Glomerular endothelial cell (primary cell): ENCODE measurements at regions not wholly inside any gene's neighbourhood (a gene's known extent, or its start where the extent isn't known, plus 50 kb on each side); places are given as distances from the start of the nearest gene placed in this dataset.
"Not testable (repeated sequence)": the region's sequence is repeated elsewhere in the genome, so short reads cannot be mapped to it uniquely, and the experiment has no call there.

Source experiments
- DNase-seq: peaks from one replicate; pipeline ENCODE4 v3.0.0-alpha.2; 2011; ENCODE audit warnings: low read depth, low spot score; ENCODE audit errors: extremely low read depth

DNA sequence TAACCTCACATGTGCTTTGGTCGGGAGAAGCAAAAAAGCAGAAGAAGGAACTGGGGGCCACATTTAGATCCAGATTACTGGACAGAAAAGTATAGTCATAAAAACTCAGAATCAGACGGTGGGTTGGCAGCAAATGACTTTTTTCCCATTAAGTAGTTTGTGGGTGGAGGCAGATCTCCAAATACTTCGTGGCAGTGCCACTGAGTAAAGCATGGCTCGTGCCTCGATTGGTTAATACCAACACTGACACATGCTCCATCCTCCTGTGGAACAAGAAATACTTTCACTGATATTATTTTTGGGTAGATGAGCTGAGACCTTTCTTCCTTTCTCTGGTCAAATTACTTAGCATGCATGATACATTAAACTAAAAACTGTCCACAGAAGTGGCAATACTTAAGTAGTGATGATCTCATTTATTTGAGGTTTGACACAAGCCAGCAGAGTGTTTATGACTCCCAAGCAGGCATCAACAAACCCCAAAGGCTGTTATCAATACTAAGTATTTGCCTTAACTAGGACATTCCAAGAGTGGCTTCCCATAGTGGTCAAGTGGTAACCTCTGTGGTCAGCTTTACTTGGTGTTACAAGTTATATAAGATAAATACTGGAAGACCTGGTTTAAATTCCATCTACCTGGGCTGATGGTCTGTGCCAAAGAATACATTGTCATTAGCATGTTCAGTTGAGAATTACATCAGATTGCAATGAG, 500.0 kb upstream of the RUNX1 start:
- DNase-seq, result no peak

DNA sequence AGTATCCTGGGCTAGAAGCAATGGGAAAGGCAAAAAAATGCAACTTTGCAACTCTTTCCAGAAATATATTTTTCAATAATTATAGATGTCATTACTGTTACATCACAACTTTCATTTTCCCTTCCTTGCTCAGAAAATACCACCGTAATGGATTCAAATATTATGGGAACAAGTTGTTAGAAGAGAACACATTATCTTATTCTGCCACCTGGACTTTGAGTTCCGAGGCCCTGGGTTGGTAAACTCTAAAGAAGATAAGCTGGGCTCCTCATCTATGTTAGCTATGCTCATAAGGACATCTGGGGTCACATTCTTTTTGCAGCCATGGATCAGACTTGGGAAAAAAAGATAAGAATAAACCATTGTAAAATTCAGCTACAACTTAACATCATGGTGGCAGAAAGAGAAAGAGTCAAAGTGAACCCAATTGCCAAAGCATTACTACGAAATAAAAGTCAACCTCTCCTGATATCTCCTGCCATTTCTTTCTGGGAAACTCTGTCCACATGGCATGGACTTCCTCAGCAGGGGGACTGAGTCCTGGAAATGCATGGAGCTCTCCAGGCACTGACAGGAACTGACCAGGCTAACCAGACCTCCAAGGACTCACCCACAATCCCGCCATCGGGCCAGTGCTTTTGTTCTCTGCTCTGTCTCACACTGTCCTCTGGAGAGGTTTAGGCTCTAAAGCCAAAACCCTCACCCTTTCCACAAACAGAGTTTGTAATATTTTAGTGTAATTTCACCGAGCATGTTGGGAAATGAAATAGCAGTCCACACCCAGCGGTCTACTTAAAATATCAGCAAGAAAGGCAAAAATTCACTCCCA, 499.1 kb upstream of the RUNX1 start:
- DNase-seq, result no peak

DNA sequence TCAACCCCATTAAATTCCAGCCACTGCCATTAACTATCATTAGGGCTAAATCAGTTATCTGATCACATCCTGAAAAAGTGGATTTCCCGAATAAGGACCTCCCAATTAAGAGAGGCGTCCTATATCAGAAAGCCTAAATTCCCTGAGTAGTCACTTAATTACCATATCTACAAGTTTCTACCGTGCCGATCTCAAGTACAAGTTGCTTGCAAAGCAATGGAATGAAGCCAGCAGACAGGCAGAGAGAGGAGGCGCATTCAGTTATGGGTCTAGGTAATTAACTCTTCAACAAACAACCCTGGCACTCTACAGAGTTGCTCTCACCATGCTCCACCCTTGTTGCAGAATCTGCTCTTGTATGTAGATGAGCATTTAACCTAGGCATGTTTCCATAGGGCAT, 494.6 kb upstream of the RUNX1 start:
- no peak for DNase-seq

DNA sequence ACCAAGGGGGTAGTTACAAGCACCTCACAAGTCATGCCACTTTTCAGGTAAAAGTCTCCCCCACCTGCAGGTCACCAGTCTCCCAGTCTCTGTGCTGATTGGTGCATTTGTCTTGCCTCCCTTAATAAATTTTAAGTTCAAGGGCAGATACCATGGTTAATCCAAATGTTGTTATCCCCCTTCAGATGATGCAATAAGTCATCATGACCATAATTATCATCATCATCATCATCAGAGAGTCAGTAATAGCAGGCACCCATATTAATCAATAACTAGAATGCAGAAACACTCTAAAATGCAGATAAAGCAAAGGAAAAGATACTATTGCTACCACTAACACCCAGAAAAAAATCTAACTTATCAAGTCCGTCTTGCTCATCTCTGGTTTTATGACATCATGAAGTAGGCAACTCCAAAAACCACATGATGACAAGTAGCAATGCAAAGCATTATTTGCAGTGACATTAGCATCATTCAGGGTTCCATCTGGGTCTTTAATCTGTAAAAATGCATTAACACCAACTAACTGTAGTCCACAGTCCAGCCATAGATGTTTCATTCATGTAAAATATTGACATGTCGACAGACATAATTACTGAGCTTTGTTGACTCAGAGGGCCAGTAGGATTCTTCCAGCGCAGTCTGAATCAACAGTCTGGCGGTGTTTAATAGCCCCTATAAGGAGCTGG, 492.0 kb upstream of the RUNX1 start:
- no peak for DNase-seq

GRCh38 chr21:35538386-35538785, 489.3 kb upstream of the RUNX1 start:
- no peak for DNase-seq

DNA sequence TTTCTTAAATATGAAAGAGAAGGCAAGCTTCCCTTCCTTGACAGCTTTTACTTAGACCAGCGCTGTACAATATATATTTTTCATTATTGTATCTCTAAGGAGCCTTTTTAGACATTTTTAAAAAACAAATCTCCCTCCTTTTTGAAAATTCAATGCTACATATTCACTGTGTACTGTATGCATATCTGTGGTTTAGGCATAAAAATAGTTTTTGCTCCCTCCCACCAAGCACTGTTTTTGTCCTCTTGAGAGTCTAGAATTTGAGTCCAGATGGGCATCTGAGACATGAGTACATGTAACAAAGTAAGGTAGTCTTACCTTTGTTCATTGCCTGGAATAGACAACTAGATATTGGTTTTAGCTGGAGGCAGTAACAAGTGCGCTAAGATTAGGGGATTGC, 488.5 kb upstream of the RUNX1 start:
- no peak for DNase-seq

- no peak for DNase-seq
Measured at GRCh38 chr21:35533893-35534292, 484.8 kb upstream of the RUNX1 start.

DNA sequence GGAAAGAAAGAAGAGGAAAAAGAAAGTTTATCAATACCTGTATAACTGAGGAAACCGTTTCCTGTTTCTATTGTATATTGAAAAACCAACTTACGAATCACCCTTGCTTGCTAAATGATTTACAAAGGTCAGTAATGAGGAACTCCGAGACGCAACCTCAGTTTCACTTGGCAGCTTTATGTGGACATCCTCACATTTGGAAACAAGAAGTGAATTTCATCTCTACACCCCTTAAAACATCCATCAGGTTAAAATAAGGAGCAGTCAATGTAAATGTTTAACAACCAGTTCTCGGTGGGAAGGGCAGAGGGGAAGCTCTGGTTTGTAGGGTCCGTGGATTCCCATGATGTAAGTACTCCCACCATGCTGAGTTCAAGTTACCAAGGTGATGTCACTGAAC, 481.7 kb upstream of the RUNX1 start:
- DNase-seq, result no peak

DNA sequence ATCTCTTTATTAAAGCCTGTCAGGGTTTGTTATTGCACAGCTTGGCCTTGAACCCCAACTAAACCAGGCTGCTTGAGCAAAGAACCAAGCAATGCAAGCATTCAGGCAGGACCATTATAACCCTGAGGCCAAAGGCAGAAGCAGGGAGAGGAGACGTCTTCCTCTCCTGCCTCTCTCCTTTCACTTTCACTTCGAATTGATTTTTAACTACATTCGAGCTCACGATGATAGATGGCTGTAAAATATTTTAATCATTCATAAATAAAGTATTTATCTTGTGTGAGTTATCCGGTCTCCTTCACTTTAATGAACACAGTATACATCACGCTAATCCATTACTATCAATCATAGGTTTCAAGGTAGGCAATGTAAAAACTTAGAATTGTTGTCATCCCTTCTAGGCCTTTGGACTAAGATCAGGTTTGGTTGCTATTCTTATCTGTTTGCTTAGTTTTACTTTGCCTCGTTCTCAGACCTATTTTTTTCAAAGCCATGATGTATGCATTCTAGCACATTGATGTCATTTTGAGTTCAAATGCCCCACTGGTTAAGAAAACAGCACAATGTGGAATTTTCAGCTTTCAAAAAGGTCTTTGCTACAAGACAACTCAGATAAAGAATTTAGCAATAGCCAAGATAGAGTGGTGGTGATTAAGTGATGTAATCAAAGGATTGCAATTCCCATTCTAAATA, 480.2 kb upstream of the RUNX1 start:
- no peak for DNase-seq

GRCh38 chr21:35528116-35529042, 479.3 kb upstream of the RUNX1 start:
- no peak for DNase-seq

GRCh38 chr21:35527358-35527757, 478.3 kb upstream of the RUNX1 start:
- DNase-seq, result no peak

DNA sequence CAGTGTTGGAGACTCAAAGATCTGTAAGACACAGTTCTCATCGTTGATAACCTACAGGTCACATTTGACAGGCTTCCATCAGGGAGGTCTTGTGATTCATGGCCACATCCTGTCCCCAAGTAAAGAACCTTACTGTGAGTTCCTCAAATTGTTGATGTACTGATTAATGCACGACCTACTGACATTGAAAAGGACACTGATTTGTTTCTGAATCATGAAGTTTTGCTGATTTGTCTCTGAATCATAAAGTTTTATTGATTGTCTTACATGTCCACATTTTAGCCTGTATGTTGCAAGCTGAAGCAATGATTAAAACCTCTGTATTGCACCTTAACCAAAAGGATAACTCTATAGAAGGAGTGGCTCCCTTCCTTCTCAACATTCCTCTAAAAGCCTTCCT, 476.3 kb upstream of the RUNX1 start:
- DNase-seq, result no peak

DNA sequence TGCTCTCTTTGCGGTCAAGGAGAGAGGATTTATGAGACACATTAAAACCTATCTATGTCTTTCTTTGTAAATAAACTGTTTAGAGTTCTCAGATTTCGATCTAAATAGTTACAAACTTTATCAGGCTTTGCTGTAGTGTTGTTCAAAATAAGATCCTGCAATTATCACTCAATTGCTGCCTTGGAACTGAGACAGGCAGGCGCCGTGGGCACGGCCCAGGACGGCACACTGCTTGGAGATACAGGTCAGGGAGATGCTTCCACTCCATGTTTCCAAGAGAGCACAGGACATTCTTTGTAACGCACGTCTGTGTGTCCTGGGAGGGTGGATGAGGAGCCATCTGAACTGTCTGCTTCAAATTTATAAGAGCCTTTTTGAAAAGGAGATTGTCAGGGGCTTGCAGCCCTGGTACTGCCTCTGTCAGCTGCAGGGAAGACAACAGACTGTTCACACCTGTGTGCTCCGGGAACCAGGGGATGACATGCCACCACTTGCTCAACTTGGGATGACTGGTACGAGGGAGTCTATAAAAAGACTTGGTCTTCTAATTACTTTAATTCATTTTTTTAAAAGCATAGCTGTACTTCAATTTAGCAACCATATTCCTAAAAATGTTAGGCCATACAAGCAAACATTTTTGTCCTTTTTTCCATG, 472.9 kb upstream of the RUNX1 start:
- DNase-seq, result no peak

DNA sequence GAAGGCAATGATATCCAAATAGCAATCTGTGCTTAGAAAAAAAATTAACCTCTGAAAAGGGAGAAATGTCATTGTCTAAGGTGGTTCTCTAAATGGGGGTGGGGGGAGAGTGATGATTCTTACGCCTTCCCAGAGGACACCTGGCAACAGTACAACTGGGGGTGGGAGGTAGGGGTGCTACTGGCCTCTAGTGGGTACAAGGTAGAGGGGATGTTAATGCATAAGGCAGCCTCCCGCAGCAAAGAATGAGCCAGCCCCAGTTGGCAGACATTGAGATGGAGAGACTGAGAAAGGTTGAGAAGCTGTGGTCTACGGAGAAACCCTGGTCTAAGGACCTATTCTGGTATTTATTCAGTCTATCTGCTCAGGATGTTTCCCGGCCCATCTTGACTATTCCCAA, 472.2 kb upstream of the RUNX1 start:
- DNase-seq, result no peak

GRCh38 chr21:35520856-35521255, 471.8 kb upstream of the RUNX1 start:
- no peak for DNase-seq

- no peak for DNase-seq
Measured at GRCh38 chr21:35520302-35520701, 471.2 kb upstream of the RUNX1 start.

DNA sequence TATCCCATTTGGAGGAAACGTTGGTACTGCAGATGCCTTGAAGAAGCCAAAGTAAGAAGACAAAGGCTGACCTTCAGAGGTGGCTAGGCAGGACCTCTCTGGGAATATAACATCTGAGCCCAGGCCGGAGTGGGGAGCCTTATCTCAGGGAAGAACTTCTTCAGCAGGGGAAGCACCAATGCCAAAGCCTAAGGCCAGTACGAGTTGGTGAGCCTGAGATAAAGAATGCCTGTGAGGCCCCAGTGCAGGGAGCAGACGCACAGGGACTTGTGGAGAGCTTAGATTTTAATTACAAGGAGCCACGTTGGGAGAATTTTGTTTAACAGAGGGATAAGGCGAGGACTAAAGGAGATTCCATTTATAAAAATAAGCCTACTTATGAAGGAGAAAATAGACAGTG, 468.8 kb upstream of the RUNX1 start:
- DNase-seq, result no peak

DNA sequence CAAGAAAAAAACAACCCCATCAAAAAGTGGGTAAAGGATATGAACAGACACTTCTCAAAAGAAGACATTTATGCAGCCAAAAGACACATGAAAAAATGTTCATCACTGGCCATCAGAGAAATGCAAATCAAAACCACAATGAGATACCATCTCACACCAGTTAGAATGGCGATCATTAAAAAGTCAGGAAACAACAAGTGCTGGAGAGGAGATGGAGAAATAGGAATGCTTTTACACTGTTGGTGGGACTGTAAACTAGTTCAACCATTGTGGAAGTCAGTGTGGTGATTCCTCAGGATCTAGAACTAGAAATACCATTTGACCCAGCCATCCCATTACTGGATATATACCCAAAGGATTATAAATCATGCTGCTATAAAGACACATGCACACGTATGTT, 467.2 kb upstream of the RUNX1 start:
- DNase-seq, result not testable (repeated sequence)

- no peak for DNase-seq
Measured at GRCh38 chr21:35512346-35512745, 463.2 kb upstream of the RUNX1 start.
